HepG2 (cell line): ENCODE measurements at regions not wholly inside any gene's neighbourhood (a gene's known extent, or its start where the extent isn't known, plus 50 kb on each side); places are given as distances from the start of the nearest gene placed in this dataset.

Source experiments
- ATAC-seq: fragments of 200-7000 bp; cut with Tn5 transposase; 3 replicates; pipeline ENCODE4 v1.9.1; 2020; ENCODE audit warnings: mild to moderate bottlenecking, moderate library complexity
- BruUV-seq: library from RNA; stranded (reverse); fragments of 400-500 nt; replicated peaks from 2 replicates; lab custom pipeline; 2021; lab: Mats Ljungman, UMichigan
- CTCF ChIA-PET: fragments of 300-600 bp; formaldehyde crosslinking; extraction: SDS; loops from one replicate; lab custom pipeline; 2021; ENCODE audit warnings: low total read pairs, inconsistent platforms, low intra/inter-chr PET ratio; lab: Yijun Ruan, JAX
- POLR2A ChIA-PET: fragments of 350-600 bp; sonication (Branson Sonifier 250); formaldehyde crosslinking; loops from one replicate; lab custom pipeline; 2020; ENCODE audit warnings: antibody characterized with exemption, inconsistent platforms; lab: Yijun Ruan, JAX
- DNase-seq: peaks from one replicate; pipeline ENCODE4 v3.0.0-alpha.2; 2015; ENCODE audit warnings: low spot score
- FAIRE-seq: peaks from 3 replicates; lab custom pipeline; 2011; peaks lifted over from hg19 to GRCh38; lab: Jason Lieb, UNC
- H2AFZ ChIP-seq: one replicate; pipeline ENCODE4 v1.6.1; 2011; ENCODE audit warnings: low read length, inconsistent platforms
- H3K27ac ChIP-seq: fragments of 300-600 bp; 3 replicates; pipeline ENCODE4 v1.8.0; 2011; ENCODE audit warnings: mixed run types, mild to moderate bottlenecking, mixed read lengths, low read length, inconsistent platforms; ENCODE audit not compliant: insufficient read depth; ENCODE audit errors: extremely low read length
- H3K27me3 ChIP-seq, 2 experiments: fragments of 200-600 bp in 1 of 2; 2 replicates in 1 of 2; 3 replicates in 1 of 2; pipeline versions ENCODE4 v1.6.0 to v1.8.0; 2011; ENCODE audit warnings: low read length in 2 of 2, mild to moderate bottlenecking in 2 of 2, moderate library complexity in 2 of 2, inconsistent platforms in 1 of 2; ENCODE audit not compliant: insufficient read depth in 2 of 2, control insufficient read depth in 1 of 2
- H3K36me3 ChIP-seq, 2 experiments: fragments of 200-600 bp in 1 of 2; replicated peaks in 1 of 2; 2 replicates in 1 of 2; 3 replicates in 1 of 2; pipeline versions ENCODE4 v1.5.1 to v1.8.0; 2011; ENCODE audit warnings: low read length in 2 of 2, inconsistent platforms in 1 of 2; ENCODE audit not compliant: insufficient read depth in 2 of 2, control insufficient read depth in 1 of 2
- H3K4me1 ChIP-seq: 2 replicates; pipeline ENCODE4 v1.5.1; 2012; ENCODE audit warnings: low read length, inconsistent platforms; ENCODE audit not compliant: insufficient read depth
- H3K4me2 ChIP-seq: 2 replicates; pipeline ENCODE4 v1.6.0; 2011; ENCODE audit warnings: low read depth, low read length, inconsistent platforms
- H3K4me3 ChIP-seq, 3 experiments: fragments of 200-600 bp in 1 of 3; sonication (generic), shearing (Covaris generic) in 1 of 3; replicated peaks in 1 of 3; 2 replicates each; pipeline ENCODE4 v1.5.1; 2011 to 2016; ENCODE audit warnings: low read length in 3 of 3, inconsistent platforms in 2 of 3, low read depth in 2 of 3, mild to moderate bottlenecking in 2 of 3, control low read depth in 1 of 3, mixed read lengths in 1 of 3; ENCODE audit not compliant: insufficient read depth in 1 of 3
- H3K79me2 ChIP-seq: one replicate; pipeline ENCODE4 v1.6.1; 2011; ENCODE audit warnings: low read length, inconsistent platforms; ENCODE audit not compliant: insufficient read depth
- H3K9ac ChIP-seq: 2 replicates; pipeline ENCODE4 v1.6.0; 2011; ENCODE audit warnings: mild to moderate bottlenecking, low read depth, low read length, inconsistent platforms; ENCODE audit not compliant: insufficient read depth
- H3K9me3 ChIP-seq: 2 replicates; pipeline ENCODE4 v1.5.1; 2012; ENCODE audit warnings: mild to moderate bottlenecking, low read length
- H4K20me1 ChIP-seq: 2 replicates; pipeline ENCODE4 v1.6.0; 2011; ENCODE audit warnings: inconsistent platforms, mild to moderate bottlenecking, low read length, moderate library complexity; ENCODE audit not compliant: insufficient read depth
- IKZF1 ChIP-seq: fragments of 450-650 bp; IDR thresholded peaks from 2 replicates; pipeline ENCODE4 v1.7.1; 2016
- KLF11 ChIP-seq: IDR thresholded peaks from 2 replicates; pipeline ENCODE4 v1.6.1; 2016; ENCODE audit warnings: missing compliant biosample characterization
- MIER2 ChIP-seq: IDR thresholded peaks from 2 replicates; pipeline ENCODE4 v1.6.1; 2016; ENCODE audit warnings: missing biosample characterization, missing genetic modification reagents
- MTF2 ChIP-seq: sonication (generic); formaldehyde crosslinking; IDR thresholded peaks from 2 replicates; pipeline ENCODE4 v1.5.0; 2020; ENCODE audit warnings: missing genetic modification reagents, borderline replicate concordance
- ZNF101 ChIP-seq: sonication (generic); formaldehyde crosslinking; IDR thresholded peaks from 2 replicates; pipeline ENCODE4 v1.4.0; 2020; ENCODE audit warnings: mild to moderate bottlenecking, low read depth, missing genetic modification reagents, borderline replicate concordance
- ZNF207 ChIP-seq: fragments of 450-650 bp; IDR thresholded peaks from 2 replicates; pipeline ENCODE4 v1.6.1; 2016; ENCODE audit warnings: antibody characterized with exemption, borderline replicate concordance
- ZNF333 ChIP-seq: sonication (generic); formaldehyde crosslinking; IDR thresholded peaks from 2 replicates; pipeline ENCODE4 v1.4.0; 2020; ENCODE audit warnings: mild to moderate bottlenecking, missing genetic modification reagents, borderline replicate concordance
- ZNF614 ChIP-seq: IDR thresholded peaks from 2 replicates; pipeline ENCODE4 v1.6.1; 2018; ENCODE audit warnings: missing biosample characterization, missing genetic modification reagents, inconsistent platforms, borderline replicate concordance
- ZNF816 ChIP-seq: sonication (generic); formaldehyde crosslinking; IDR thresholded peaks from 2 replicates; pipeline ENCODE4 v1.8.0; 2022; ENCODE audit warnings: missing genetic modification reagents, mild to moderate bottlenecking, borderline replicate concordance
- WGBS: methylation state at CpG from one replicate; pipeline ENCODE4 v1.1.6; 2017; ENCODE audit warnings: low lambda C conversion rate; 5-methylcytosine and 5-hydroxymethylcytosine counted together
- in situ Hi-C: cut with HindIII; loops from 2 replicates; pipeline ENCODE4 v1.10.0; 2017; ENCODE audit warnings: low pct_unique_long_range_greater_than_20kb; ENCODE audit not compliant: extremely low pct_ligation_motif_present
- intact Hi-C: fragments of 100-400 bp; cut with micrococcal nuclease; formaldehyde crosslinking; loops from one replicate; pipeline ENCODE4 v1.10.0; 2022; ENCODE audit not compliant: unreplicated experiment
- TF ChIP-seq, protein P1 (sequence below): IDR thresholded peaks from 2 replicates; pipeline ENCODE4 v1.6.1; 2016; ENCODE audit warnings: missing biosample characterization, missing genetic modification reagents, low read depth
- TF ChIP-seq, protein P2 (sequence below): conservative IDR thresholded peaks from 2 replicates; pipeline ENCODE4 v1.6.1; 2018; ENCODE audit warnings: missing genetic modification reagents
- TF ChIP-seq, protein P3 (sequence below), 2 experiments: IDR thresholded peaks; 2 replicates each; pipeline ENCODE4 v1.6.1; 2011 to 2012; ENCODE audit warnings: low read length in 2 of 2, borderline replicate concordance in 1 of 2, low read depth in 1 of 2, mild to moderate bottlenecking in 1 of 2, moderate library complexity in 1 of 2

DNA sequence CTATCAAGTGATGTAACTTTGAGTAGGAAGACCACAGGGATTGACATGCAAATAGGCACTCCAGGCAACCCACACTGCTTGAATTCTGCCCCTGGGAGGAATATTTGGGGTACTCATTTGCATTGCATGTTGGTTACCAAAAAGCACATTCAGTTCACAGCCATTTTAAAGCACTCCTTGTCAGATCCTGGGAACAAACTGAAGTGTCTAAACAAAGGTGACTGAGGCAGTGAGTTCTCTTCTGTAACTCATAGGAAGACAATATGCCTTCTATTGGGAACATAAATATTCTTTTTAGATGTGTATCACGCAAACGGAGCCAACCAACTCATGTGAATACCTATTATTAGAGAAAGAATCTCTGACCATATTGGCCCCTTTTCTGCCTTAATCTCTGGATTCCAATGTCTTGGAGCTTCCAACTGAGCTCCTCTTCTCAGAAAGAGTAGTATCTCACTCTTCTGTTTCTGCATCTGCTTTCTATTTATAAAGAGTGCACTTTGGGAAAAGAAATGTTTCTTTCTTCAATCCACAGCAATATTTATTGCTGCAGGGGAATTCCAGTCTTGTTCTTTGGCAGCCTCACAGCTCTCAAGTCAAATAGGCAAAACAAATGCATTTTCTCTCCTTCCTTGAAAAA, 125.7 kb upstream of the NBEA start:
- POLR2A ChIA-PET: no interaction called here
- intact Hi-C loops: no loop called here

More for the DNA sequence above, 125.7 kb upstream of the NBEA start:
- H3K4me1 ChIP-seq: 0 out of 2 replicates have a peak, but pooled peaks cover 8% of the 10 kb centered on the region
- H3K9me3 ChIP-seq: peaks cover 19% of the 10 kb centered on the region
- FAIRE-seq (no peak), ATAC-seq (no peak), DNase-seq (no peak)
- TF ChIP-seq, protein P1, sequence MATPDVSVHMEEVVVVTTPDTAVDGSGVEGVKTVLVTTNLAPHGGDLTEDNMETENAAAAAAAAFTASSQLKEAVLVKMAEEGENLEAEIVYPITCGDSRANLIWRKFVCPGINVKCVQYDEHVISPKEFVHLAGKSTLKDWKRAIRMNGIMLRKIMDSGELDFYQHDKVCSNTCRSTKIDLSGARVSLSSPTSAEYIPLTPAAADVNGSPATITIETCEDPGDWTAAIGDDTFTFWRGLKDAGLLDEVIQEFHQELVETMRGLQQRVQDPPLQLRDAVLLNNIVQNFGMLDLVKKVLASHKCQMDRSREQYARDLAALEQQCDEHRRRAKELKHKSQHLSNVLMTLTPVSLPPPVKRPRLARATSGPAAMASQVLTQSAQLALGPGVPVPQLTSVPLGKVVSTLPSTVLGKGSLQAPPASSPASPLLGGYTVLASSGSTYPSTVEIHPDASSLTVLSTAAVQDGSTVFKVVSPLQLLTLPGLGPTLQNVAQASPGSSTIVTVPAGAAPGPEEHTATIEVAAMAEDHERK (CRISPR knock-in tag): no peak
- TF ChIP-seq, protein P2, sequence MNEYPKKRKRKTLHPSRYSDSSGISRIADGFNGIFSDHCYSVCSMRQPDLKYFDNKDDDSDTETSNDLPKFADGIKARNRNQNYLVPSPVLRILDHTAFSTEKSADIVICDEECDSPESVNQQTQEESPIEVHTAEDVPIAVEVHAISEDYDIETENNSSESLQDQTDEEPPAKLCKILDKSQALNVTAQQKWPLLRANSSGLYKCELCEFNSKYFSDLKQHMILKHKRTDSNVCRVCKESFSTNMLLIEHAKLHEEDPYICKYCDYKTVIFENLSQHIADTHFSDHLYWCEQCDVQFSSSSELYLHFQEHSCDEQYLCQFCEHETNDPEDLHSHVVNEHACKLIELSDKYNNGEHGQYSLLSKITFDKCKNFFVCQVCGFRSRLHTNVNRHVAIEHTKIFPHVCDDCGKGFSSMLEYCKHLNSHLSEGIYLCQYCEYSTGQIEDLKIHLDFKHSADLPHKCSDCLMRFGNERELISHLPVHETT: no peak
- no peak for TF ChIP-seq ZNF614 (CRISPR knock-in tag)
- no peak for TF ChIP-seq ZNF333 (CRISPR knock-in tag)
- no peak for TF ChIP-seq ZNF101 (CRISPR knock-in tag)
- no peak for TF ChIP-seq ZNF207
- TF ChIP-seq ZNF816: no peak
- TF ChIP-seq IKZF1: no peak
- TF ChIP-seq MIER2: no peak
- no peak for TF ChIP-seq MTF2 (CRISPR knock-in tag)
- TF ChIP-seq KLF11: no peak
- TF ChIP-seq, protein P3, sequence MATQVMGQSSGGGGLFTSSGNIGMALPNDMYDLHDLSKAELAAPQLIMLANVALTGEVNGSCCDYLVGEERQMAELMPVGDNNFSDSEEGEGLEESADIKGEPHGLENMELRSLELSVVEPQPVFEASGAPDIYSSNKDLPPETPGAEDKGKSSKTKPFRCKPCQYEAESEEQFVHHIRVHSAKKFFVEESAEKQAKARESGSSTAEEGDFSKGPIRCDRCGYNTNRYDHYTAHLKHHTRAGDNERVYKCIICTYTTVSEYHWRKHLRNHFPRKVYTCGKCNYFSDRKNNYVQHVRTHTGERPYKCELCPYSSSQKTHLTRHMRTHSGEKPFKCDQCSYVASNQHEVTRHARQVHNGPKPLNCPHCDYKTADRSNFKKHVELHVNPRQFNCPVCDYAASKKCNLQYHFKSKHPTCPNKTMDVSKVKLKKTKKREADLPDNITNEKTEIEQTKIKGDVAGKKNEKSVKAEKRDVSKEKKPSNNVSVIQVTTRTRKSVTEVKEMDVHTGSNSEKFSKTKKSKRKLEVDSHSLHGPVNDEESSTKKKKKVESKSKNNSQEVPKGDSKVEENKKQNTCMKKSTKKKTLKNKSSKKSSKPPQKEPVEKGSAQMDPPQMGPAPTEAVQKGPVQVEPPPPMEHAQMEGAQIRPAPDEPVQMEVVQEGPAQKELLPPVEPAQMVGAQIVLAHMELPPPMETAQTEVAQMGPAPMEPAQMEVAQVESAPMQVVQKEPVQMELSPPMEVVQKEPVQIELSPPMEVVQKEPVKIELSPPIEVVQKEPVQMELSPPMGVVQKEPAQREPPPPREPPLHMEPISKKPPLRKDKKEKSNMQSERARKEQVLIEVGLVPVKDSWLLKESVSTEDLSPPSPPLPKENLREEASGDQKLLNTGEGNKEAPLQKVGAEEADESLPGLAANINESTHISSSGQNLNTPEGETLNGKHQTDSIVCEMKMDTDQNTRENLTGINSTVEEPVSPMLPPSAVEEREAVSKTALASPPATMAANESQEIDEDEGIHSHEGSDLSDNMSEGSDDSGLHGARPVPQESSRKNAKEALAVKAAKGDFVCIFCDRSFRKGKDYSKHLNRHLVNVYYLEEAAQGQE (IDR thresholded peaks at IDR 0.05; ENCODE audit: borderline replicate concordance in 1 of 2, low read depth in 1 of 2, low read length in 2 of 2): no peak
- no TSS peak for BruUV-seq
- no peak overlapping the region for H3K4me3 ChIP-seq
- H4K20me1 ChIP-seq: no peaks in the 10 kb centered on the region
- in situ Hi-C loops: no loop called here
- no peaks in the 10 kb centered on the region for H3K79me2 ChIP-seq
- no peaks in the 10 kb centered on the region for H3K27me3 ChIP-seq
- H3K4me2 ChIP-seq: no peak overlapping the region
- H3K9ac ChIP-seq: no peak overlapping the region
- WGBS: 47% methylated on average over 2 of the region's 2 CpGs
- CTCF ChIA-PET: no interaction called here
- H3K36me3 ChIP-seq: no peaks in the 10 kb centered on the region
- no peak overlapping the region for H2AFZ ChIP-seq
- no peak overlapping the region for H3K27ac ChIP-seq
